GM12874 (cell line): ENCODE measurements at regions not wholly inside any gene's neighbourhood (a gene's known extent, or its start where the extent isn't known, plus 50 kb on each side); places are given as distances from the start of the nearest gene placed in this dataset.

Experiments
- CTCF ChIP-seq: IDR thresholded peaks from 2 replicates; pipeline ENCODE4 v1.5.1; 2011; ENCODE audit warnings: low read depth, mild to moderate bottlenecking, control low read depth, low read length, moderate library complexity; ENCODE audit not compliant: insufficient read depth

DNA sequence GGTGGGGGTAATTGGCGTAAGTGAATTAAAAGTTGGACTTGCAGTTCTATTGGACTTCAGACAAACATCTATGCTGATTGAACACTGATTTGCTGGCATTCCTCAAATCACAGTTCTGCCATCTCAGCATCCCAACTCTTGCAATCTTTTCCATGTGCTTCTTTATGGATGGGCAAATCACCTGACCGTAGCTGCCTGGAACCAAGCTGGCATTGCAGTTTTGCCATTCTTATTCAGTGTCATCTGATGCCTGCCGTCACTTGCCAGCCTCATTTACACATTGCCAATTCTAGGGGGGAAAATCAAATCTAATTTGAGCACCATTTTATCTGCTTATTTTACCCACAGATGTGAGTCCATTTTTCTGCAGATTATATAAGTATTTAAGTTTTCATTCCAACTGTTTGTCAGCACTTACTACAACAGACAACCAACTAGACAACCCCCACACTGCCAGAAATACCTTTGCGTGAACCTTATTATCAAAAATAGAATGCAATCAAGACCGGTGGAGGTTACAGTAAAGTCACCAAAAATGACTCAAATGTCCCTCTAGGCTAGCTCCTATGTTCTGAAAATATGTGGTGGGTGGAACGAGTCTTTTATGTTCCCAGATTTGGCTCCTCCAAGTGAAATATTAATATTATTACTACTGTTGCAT lies 172.3 kb upstream of the CTBP2 start:
- TF ChIP-seq CTCF, result no peak

GRCh38 chr10:125331056-125331455 lies 170.7 kb upstream of the CTBP2 start:
- no peak for TF ChIP-seq CTCF

DNA sequence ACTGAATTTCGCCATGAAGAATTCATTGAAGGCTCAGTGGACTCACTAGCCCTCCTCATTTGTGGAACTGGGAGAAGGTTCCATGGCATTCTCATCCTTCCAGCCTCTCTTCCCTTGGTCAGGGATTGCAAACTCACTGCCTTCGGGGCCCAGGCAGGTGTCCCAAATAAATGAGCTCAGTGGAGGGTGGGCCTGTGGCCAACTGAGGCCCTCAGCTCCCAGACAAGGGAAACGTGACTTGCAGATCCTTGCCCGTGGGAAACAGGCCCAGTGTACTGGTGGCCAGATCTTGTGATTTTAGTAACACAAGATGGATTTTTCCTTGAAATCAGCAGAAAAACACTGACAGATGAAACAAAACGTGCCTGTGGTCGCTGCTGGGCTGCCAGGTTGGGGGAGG lies 168.7 kb upstream of the CTBP2 start:
- TF ChIP-seq CTCF, result no peak

- TF ChIP-seq CTCF, result no peak
Observed at GRCh38 chr10:125325326-125325725, 165.0 kb upstream of the CTBP2 start.

- TF ChIP-seq CTCF, result no peak
Observed at GRCh38 chr10:125316436-125316835, 156.1 kb upstream of the CTBP2 start.

DNA sequence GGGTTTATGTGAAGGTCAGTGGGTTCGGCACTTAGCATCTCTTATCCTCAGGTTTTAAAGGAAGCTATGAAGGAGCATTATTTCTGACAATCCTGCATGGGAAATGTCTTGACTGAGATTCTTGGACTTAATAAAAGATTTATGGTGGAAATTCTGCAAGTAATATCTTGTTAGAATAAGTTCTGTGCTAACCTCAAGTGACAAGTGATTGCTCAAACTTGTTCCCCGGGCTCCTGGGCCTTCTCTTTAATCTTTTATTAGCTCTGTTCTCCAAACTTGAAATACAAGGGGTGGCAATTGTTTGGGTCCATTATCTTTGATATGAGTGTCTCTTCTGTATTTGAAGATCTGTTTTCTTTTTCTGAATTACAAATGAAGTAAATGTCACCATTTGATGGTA lies 140.6 kb upstream of the CTBP2 start:
- TF ChIP-seq CTCF, result no peak

DNA sequence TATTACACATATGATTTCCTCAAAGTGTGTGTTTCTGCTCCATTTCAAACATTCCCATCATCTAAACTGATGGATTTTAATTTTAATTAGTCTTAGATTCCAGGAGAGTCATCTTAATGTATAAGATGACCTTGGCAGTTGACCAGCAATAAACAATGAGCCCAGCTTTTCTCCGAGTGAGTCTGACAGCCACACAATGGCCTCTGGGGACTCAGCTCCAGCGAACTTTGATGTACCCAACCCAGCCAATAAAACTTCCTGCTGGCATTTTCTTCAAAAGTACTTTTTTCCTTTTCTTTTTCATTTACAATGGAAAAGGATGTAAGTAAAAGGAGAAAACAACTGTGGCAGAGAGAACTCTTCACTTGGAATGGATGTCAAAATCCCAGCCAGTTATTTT lies 139.1 kb upstream of the CTBP2 start:
- no peak for TF ChIP-seq CTCF

- no peak for TF ChIP-seq CTCF
Observed at GRCh38 chr10:125296598-125296997, 136.2 kb upstream of the CTBP2 start.
